Thoracic aorta (tissue), 2 donors: ENCODE measurements at regions not wholly inside any gene's neighbourhood (a gene's known extent, or its start where the extent isn't known, plus 50 kb on each side); places are given as distances from the start of the nearest gene placed in this dataset.

Experiments
- ATAC-seq: fragments of 150-250 bp; one replicate; pipeline ENCODE4 v1.8.0; 2017; ENCODE audit warnings: low read depth; ENCODE audit not compliant: insufficient number of reproducible peaks, low FRiP score
- DNase-seq: peaks from one replicate; pipeline ENCODE4 v3.0.0-alpha.2; 2020; ENCODE audit warnings: low spot score
- H3K27ac ChIP-seq, 2 donors: fragments of 200-600 bp; sonication (generic); 1 replicate in 1 of 2; 2 replicates in 1 of 2; pipeline ENCODE4 v1.5.1; 2016; ENCODE audit warnings: mild to moderate bottlenecking in 2 of 2, moderate library complexity in 2 of 2
- H3K27me3 ChIP-seq: fragments of 200-600 bp; sonication (generic); replicated peaks from 2 replicates; pipeline ENCODE4 v1.6.0; 2016; ENCODE audit warnings: mild to moderate bottlenecking; ENCODE audit not compliant: insufficient read depth
- H3K36me3 ChIP-seq: fragments of 200-600 bp; sonication (generic); one replicate; pipeline ENCODE4 v1.5.1; 2016
- H3K4me1 ChIP-seq, 2 donors: fragments of 200-600 bp; sonication (generic); 1 replicate in 1 of 2; 2 replicates in 1 of 2; pipeline versions ENCODE4 v1.5.1 to v1.6.0; 2016; ENCODE audit warnings: low read depth in 2 of 2, mild to moderate bottlenecking in 1 of 2; ENCODE audit not compliant: control insufficient read depth in 1 of 2
- H3K4me3 ChIP-seq: fragments of 200-600 bp; sonication (generic); 2 replicates; pipeline ENCODE4 v1.5.1; 2016; ENCODE audit warnings: mild to moderate bottlenecking
- H3K9me3 ChIP-seq: fragments of 200-600 bp; sonication (generic); 2 replicates; pipeline ENCODE4 v1.5.1; 2016
- TF ChIP-seq, protein P1 (sequence below): fragments of 200-600 bp; sonication (generic); IDR thresholded peaks from one replicate; pipeline ENCODE4 v1.5.1; 2019; ENCODE audit warnings: antibody characterized with exemption

- Histone ChIP-seq H3K27ac (no peak overlapping the region), H3K4me1 (no peaks in the 10 kb centered on the region), H3K36me3 (no peaks in the 10 kb centered on the region), H3K27me3 (no peaks in the 10 kb centered on the region), H3K9me3 (no peaks in the 10 kb centered on the region), H3K4me3 (no peak overlapping the region)
- no peak for ATAC-seq
- DNase-seq, result no peak
- TF ChIP-seq, protein P1, sequence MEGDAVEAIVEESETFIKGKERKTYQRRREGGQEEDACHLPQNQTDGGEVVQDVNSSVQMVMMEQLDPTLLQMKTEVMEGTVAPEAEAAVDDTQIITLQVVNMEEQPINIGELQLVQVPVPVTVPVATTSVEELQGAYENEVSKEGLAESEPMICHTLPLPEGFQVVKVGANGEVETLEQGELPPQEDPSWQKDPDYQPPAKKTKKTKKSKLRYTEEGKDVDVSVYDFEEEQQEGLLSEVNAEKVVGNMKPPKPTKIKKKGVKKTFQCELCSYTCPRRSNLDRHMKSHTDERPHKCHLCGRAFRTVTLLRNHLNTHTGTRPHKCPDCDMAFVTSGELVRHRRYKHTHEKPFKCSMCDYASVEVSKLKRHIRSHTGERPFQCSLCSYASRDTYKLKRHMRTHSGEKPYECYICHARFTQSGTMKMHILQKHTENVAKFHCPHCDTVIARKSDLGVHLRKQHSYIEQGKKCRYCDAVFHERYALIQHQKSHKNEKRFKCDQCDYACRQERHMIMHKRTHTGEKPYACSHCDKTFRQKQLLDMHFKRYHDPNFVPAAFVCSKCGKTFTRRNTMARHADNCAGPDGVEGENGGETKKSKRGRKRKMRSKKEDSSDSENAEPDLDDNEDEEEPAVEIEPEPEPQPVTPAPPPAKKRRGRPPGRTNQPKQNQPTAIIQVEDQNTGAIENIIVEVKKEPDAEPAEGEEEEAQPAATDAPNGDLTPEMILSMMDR, result no peak
Observed at GRCh38 chr20:48432494-48432832, 395.3 kb downstream of the PREX1 start.

- no peaks in the 10 kb centered on the region for H3K36me3 ChIP-seq
- DNase-seq (no peak), ATAC-seq (no peak)
- H3K9me3 ChIP-seq, result no peaks in the 10 kb centered on the region
- H3K27me3 ChIP-seq, result no peaks in the 10 kb centered on the region
- no peak overlapping the region for H3K4me3 ChIP-seq
- TF ChIP-seq, protein P1, result no peak
- H3K4me1 ChIP-seq, result no peaks in the 10 kb centered on the region
- H3K27ac ChIP-seq, result no peak overlapping the region
Observed at GRCh38 chr20:48431653-48432493, 395.9 kb downstream of the PREX1 start.

- H3K9me3 ChIP-seq, result no peaks in the 10 kb centered on the region
- ATAC-seq (no peak), DNase-seq (no peak)
- no peaks in the 10 kb centered on the region for H3K36me3 ChIP-seq
- H3K27ac ChIP-seq, result no peak overlapping the region
- H3K4me3 ChIP-seq, result no peak overlapping the region
- H3K4me1 ChIP-seq, result no peaks in the 10 kb centered on the region
- no peaks in the 10 kb centered on the region for H3K27me3 ChIP-seq
- TF ChIP-seq, protein P1, result no peak
Observed at GRCh38 chr20:48426630-48427029, 401.2 kb downstream of the PREX1 start.

DNA sequence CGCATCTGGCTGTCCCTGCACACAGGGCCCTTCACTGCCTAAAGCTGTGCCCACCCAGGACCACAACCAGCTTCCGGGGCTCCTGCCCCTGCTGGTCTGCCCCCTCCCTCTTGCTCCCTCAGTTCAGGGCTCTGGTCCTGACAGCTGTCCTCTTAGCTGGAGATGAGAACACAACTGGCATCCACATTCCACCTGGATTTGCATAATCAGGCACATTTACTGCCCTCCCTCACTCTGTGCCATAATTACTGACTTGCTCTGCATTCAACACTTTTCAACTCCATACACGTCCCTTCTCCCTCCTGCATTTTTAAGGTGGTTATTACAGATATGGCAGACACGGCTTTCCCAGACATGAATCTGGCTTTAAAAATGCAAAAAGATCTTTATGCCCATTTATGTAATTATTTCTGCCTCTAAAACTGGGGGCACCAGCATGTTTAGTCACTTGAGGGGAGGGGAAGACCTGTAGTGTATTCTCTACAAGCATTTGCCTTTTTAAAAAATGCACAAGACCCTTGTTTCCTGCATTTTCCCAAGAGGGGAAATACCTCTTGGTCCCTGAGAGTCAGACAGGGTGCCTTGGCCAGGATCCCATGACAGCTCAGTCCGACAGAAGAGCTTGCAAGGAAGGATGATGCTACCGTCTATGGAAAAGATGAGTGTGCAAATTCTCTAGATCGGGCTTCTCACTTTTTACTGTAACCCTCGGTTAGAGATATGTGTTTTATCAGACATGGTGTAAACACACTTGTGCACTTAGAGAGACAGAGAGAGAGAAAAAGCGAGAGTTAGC, 401.8 kb downstream of the PREX1 start:
- no peak overlapping the region for H3K27ac ChIP-seq
- no peaks in the 10 kb centered on the region for H3K9me3 ChIP-seq
- no peak for ATAC-seq
- no peaks in the 10 kb centered on the region for H3K4me1 ChIP-seq
- no peaks in the 10 kb centered on the region for H3K27me3 ChIP-seq
- DNase-seq, result no peak
- no peaks in the 10 kb centered on the region for H3K36me3 ChIP-seq
- no peak overlapping the region for H3K4me3 ChIP-seq
- TF ChIP-seq, protein P1, result no peak

- no peak overlapping the region for H3K27ac ChIP-seq
- H3K9me3 ChIP-seq, result no peaks in the 10 kb centered on the region
- no peaks in the 10 kb centered on the region for H3K27me3 ChIP-seq
- H3K36me3 ChIP-seq, result no peaks in the 10 kb centered on the region
- no peaks in the 10 kb centered on the region for H3K4me1 ChIP-seq
- TF ChIP-seq, protein P1, result no peak
- no peak overlapping the region for H3K4me3 ChIP-seq
- ATAC-seq (no peak), DNase-seq (no peak)
Observed at GRCh38 chr20:48425321-48425720, 402.5 kb downstream of the PREX1 start.
